Kidney epithelial cell (primary cell): ENCODE measurements at regions not wholly inside any gene's neighbourhood (a gene's known extent, or its start where the extent isn't known, plus 50 kb on each side); places are given as distances from the start of the nearest gene placed in this dataset.

Experiments used
- DNase-seq: peaks from one replicate; pipeline ENCODE4 v3.0.0-alpha.2; 2010; ENCODE audit warnings: low read depth
- H3K27me3 ChIP-seq: 2 replicates; pipeline ENCODE4 v1.6.0; 2011; ENCODE audit warnings: low read length; ENCODE audit not compliant: control insufficient read depth, insufficient read depth
- H3K36me3 ChIP-seq: 2 replicates; pipeline ENCODE4 v1.5.1; 2011; ENCODE audit warnings: low read length; ENCODE audit not compliant: control insufficient read depth, insufficient read depth
- H3K4me3 ChIP-seq: 2 replicates; pipeline ENCODE4 v1.5.1; 2011; ENCODE audit warnings: low read depth, mild to moderate bottlenecking, control low read depth, low read length
- CTCF ChIP-seq: IDR thresholded peaks from 2 replicates; pipeline ENCODE4 v1.5.1; 2011; ENCODE audit warnings: mild to moderate bottlenecking, moderate library complexity, low read length, control low read depth, inconsistent platforms; ENCODE audit not compliant: insufficient read depth, poor library complexity, severe bottlenecking

DNA sequence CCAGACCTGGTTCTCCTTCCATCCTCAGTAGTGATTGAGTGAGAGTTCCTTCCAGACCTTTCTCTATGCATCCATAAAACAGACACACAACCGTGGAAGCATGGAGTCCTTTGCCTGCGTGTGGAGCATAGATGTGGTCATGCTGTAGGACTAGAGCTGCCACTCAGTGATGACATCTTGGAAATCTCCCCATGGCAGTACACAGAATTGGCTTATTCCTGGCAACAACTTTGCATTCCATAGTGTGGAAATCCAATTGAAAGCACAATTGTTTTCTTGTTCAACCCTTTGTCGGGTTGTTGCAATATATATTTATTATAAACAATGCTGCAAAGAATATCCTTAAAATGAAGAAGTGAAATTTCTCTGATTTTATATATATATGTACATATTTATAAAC lies 547.8 kb downstream of the CDH26 start:
- TF ChIP-seq CTCF = no peak
- H3K4me3 ChIP-seq = no peak overlapping the region
- DNase-seq = no peak
- no peaks in the 10 kb centered on the region for H3K36me3 ChIP-seq
- H3K27me3 ChIP-seq = no peaks in the 10 kb centered on the region

DNA sequence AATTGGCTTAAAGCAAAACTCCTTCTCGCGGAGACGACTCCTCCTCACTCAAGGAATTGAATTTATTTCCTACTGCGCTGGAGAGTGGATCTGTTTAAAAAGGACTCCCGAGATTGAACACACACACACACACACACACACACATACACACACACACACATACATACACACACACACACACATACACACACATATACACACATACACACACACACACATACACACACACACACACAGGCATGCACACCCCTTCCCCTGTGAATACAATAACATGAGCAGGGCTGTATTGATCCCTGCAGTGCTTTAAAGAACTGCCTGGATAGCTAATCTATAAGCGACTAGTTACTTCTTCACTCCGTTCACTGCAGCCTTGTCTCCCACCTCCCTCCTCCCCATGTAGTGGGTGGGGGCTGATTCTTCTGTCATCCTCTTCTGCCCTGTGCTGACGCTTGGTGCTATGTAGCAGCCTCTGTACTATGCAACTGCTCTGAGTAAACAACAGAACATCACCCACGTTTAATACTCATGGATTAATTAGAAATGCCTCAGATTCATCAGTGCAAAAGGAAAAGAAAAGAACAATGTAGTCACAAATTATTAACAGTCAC lies 549.0 kb downstream of the CDH26 start:
- TF ChIP-seq CTCF = no peak
- H3K36me3 ChIP-seq = no peaks in the 10 kb centered on the region
- DNase-seq = no peak

GRCh38 chr20:60509407-60509806 lies 551.2 kb downstream of the CDH26 start:
- DNase-seq = no peak
- no peak for TF ChIP-seq CTCF

More for the DNA sequence above, 549.0 kb downstream of the CDH26 start:
- no peak overlapping the region for H3K4me3 ChIP-seq
- no peaks in the 10 kb centered on the region for H3K27me3 ChIP-seq

DNA sequence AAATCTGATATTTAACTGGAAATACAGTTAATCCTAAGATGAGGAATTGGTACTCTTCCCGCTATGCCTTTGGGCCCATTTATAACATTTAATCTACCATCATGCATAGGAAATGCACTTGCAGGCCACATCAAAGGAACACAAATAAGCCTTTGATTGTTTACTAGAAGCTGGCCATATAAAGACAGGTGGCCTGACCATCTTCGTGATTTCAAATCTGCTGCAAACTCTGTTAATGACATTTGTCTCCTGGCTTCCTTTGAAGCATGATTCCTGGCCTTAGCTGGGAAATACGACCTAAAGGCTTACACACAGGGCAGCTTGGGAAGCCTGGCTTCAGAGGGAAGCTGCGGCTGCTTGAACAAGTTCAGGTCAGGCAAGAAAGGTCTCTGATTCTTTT lies 552.1 kb downstream of the CDH26 start:
- H3K36me3 ChIP-seq = no peaks in the 10 kb centered on the region
- H3K27me3 ChIP-seq = no peaks in the 10 kb centered on the region
- no peak for TF ChIP-seq CTCF
- DNase-seq = no peak
- no peak overlapping the region for H3K4me3 ChIP-seq

More at GRCh38 chr20:60509407-60509806, 551.2 kb downstream of the CDH26 start:
- H3K27me3 ChIP-seq = no peaks in the 10 kb centered on the region
- H3K4me3 ChIP-seq = no peak overlapping the region
- H3K36me3 ChIP-seq = no peaks in the 10 kb centered on the region

- H3K27me3 ChIP-seq = no peaks in the 10 kb centered on the region
Observed at GRCh38 chr20:60512443-60512842, 554.2 kb downstream of the CDH26 start.

More at GRCh38 chr20:60512443-60512842, 554.2 kb downstream of the CDH26 start:
- DNase-seq = no peak
- H3K36me3 ChIP-seq = no peaks in the 10 kb centered on the region
- TF ChIP-seq CTCF = no peak
- no peak overlapping the region for H3K4me3 ChIP-seq
